ENCODE measurements at regions not wholly inside any gene's neighbourhood (a gene's known extent, or its start where the extent isn't known, plus 50 kb on each side); places are given as distances from the start of the nearest gene placed in this dataset.

DNA sequence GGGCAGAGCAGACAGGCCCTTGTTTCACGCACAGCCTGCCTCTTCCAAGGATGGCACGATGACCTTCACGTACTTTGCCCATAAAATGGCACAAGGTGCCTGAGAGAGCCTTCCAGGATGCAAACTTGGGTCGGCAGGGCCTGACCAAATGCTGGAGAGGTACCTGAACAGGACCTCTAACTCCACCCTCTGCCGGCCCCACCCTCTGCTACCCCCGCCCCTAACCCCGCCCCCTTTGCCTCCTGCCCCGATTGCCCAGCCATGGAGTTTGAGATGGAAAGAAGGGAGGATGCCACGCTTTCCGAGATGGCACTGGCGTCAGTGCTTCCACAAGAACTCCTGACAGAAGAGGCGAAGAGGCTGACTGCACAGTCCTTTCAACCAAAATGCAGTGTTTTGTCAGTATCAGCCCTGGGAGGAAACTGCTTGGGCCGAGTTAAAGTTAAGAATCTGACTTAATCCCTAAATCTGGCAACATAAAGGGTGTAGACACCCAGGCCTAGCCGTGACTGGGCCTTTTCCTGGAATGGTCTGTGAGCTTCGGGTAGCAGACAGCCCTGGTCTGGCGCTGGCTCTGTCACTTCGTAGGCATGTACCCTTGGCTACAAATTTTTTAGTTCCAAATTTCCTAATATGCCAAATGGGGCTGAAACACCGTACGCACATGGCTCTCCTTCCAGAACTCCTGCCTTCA is 230.3 kb upstream of the RGMA start:
- DNase-seq (no peak), ATAC-seq (no peak), FAIRE-seq (no peak)
- Histone ChIP-seq H3K4me1 (no peaks in the 10 kb centered on the region), H3K27me3 (no peaks in the 10 kb centered on the region), H3K36me3 (no peaks in the 10 kb centered on the region), H3K9me3 (no peaks in the 10 kb centered on the region), H3K4me3 (no peak overlapping the region), H3K27ac (no peak overlapping the region)
- no peak for TF ChIP-seq CTCF (IDR thresholded peaks at IDR 0.05)
- intact Hi-C loops (cut with DNase I) = no loop called here
- 88 to 93% methylated on average over 19 of the region's 19 CpGs for WGBS, 2 donors

DNA sequence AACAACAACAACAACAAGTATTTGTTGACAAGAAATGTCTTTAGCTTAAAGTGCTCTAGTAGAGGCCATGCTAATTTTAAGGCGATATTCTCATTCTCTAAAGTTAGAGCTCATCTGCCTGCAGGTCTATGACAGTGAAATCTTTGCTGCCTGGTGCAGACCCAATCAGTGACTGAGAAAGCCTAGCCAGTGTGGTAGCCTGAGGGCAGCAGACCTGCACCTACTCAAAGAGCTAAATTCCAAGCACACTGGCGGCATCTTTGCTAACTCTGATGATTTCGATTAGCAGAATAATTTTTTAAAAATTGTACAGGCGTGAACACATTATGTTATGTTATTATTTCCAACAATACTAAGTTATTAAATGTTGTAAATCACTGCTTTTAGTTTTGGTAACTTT is 228.8 kb upstream of the RGMA start:
- no peaks in the 10 kb centered on the region for H3K9me3 ChIP-seq
- intact Hi-C loops (cut with DNase I) = no loop called here
- no peak overlapping the region for H3K4me3 ChIP-seq
- no peaks in the 10 kb centered on the region for H3K4me1 ChIP-seq
- no peak for DNase-seq
- TF ChIP-seq CTCF (IDR thresholded peaks at IDR 0.05) = no peak
- no peak overlapping the region for H3K27ac ChIP-seq
- no peaks in the 10 kb centered on the region for H3K27me3 ChIP-seq
- no peaks in the 10 kb centered on the region for H3K36me3 ChIP-seq
- no peak for ATAC-seq
- WGBS, 2 donors = 94 to 97% methylated on average over 4 of the region's 4 CpGs
- FAIRE-seq = no peak

DNA sequence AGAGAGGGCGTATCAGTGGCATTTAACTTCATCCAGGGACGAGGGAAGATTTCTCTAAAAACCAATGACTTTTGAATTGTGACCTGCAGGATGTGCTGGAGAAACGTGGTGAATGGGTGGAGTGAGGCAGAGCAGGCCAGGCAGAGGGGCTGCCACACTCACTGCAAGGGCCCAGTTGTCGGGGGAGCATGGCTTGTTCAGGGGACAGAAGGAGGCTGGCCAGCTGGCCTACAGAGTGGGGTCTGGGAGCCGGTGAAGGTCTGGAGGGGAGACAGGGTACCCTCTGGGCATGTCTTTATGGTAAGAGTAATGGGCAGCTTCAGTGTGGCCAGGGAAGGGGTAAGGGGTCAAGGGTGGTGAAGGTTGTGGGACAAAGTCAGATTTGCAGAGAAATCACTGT is 225.2 kb upstream of the RGMA start:
- Histone ChIP-seq H3K27ac (no peak overlapping the region), H3K4me1 (no peaks in the 10 kb centered on the region), H3K36me3 (no peaks in the 10 kb centered on the region), H3K27me3 (no peaks in the 10 kb centered on the region), H3K9me3 (no peaks in the 10 kb centered on the region), H3K4me3 (no peak overlapping the region)
- no peak for TF ChIP-seq CTCF (IDR thresholded peaks at IDR 0.05)
- FAIRE-seq (no peak), ATAC-seq (no peak), DNase-seq (no peak)
- 93 to 95% methylated on average over 5 of the region's 5 CpGs for WGBS, 2 donors
- intact Hi-C loops (cut with DNase I) = no loop called here

GRCh38 chr15:93312891-93313486 is 224.0 kb upstream of the RGMA start:
- ATAC-seq = no peak
- DNase-seq = no peak
- no peaks in the 10 kb centered on the region for H3K4me1 ChIP-seq
- TF ChIP-seq CTCF (IDR thresholded peaks at IDR 0.05) = no peak
- intact Hi-C loops (cut with DNase I) = no loop called here
- H3K27ac ChIP-seq = no peak overlapping the region
- H3K9me3 ChIP-seq = no peaks in the 10 kb centered on the region
- no peak for FAIRE-seq
- no peaks in the 10 kb centered on the region for H3K27me3 ChIP-seq
- WGBS, 2 donors = 69 to 81% methylated on average over 7 of the region's 7 CpGs
- H3K4me3 ChIP-seq = no peak overlapping the region
- no peaks in the 10 kb centered on the region for H3K36me3 ChIP-seq

- H3K9me3 ChIP-seq = no peaks in the 10 kb centered on the region
- FAIRE-seq (no peak), ATAC-seq (no peak), DNase-seq (no peak)
- intact Hi-C loops (cut with DNase I) = no loop called here
- H3K4me3 ChIP-seq = no peak overlapping the region
- H3K36me3 ChIP-seq = no peaks in the 10 kb centered on the region
- WGBS, 2 donors = 85 to 87% methylated on average over 11 of the region's 11 CpGs
- no peaks in the 10 kb centered on the region for H3K27me3 ChIP-seq
- TF ChIP-seq CTCF (IDR thresholded peaks at IDR 0.05) = no peak
- H3K4me1 ChIP-seq = no peaks in the 10 kb centered on the region
- H3K27ac ChIP-seq = no peak overlapping the region
Measured at GRCh38 chr15:93311620-93312019, 222.6 kb upstream of the RGMA start.
